ENCODE measurements at regions not wholly inside any gene's neighbourhood (a gene's known extent, or its start where the extent isn't known, plus 50 kb on each side); places are given as distances from the start of the nearest gene placed in this dataset.

DNA sequence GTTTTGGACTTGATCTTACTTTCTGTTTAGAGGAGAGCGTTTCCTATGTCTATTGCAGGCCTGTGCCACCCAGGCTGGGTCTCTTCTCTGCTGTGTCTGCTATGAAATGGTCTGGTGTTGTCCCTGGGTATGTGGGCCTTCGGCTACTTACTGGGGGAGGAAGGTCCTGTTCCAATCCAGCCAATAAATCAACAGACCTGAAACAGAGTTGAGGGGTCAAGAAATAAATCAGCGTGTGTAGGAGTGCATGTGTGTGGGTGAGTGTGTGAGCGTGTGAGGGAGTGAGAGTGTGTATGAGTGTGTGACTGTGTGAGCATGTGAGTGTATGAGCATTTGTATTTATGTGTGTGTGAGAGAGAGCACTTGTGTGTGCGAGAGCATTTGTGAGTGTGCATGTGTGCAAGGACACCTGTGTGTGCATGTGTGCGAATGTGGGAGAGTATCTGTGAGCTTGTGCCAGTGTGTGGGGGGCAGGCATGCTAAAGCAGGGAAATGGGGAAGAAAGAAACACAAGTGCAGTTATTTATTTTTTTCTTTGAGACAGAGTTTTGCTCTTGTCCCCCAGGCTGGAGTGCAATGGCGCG, 86.3 kb upstream of the PMEPA1 start:
- TF ChIP-seq, protein P1, sequence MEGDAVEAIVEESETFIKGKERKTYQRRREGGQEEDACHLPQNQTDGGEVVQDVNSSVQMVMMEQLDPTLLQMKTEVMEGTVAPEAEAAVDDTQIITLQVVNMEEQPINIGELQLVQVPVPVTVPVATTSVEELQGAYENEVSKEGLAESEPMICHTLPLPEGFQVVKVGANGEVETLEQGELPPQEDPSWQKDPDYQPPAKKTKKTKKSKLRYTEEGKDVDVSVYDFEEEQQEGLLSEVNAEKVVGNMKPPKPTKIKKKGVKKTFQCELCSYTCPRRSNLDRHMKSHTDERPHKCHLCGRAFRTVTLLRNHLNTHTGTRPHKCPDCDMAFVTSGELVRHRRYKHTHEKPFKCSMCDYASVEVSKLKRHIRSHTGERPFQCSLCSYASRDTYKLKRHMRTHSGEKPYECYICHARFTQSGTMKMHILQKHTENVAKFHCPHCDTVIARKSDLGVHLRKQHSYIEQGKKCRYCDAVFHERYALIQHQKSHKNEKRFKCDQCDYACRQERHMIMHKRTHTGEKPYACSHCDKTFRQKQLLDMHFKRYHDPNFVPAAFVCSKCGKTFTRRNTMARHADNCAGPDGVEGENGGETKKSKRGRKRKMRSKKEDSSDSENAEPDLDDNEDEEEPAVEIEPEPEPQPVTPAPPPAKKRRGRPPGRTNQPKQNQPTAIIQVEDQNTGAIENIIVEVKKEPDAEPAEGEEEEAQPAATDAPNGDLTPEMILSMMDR (IDR thresholded peaks at IDR 0.05) = no peak
- no peak for TF ChIP-seq POLR2A (IDR thresholded peaks at IDR 0.05)
